ENCODE measurements at regions not wholly inside any gene's neighbourhood (a gene's known extent, or its start where the extent isn't known, plus 50 kb on each side); places are given as distances from the start of the nearest gene placed in this dataset.
A peak's percentile ranks its signal among the peaks of the same experiment; 100 is the strongest.

DNA sequence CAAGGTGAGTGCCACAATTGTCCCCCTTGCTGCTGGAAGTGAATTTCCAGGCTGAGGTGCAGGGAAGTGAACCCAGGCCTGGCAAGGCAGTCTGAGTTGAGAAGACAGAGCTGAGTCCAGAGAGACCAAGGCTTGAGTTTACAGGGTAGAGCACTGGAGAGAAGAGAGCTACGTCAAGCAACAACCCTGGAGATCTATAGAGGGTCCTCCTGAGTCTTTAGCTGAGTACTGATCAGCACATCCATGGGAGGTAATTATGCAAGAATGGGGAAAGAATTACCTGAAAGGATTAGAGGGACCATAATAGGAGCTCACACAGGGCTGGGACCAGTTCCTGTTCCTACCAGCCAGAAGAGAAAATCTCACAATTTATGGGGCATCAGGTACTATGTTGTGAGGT lies 190.7 kb downstream of the NEDD1 start:
- no peak for DNase-seq

DNA sequence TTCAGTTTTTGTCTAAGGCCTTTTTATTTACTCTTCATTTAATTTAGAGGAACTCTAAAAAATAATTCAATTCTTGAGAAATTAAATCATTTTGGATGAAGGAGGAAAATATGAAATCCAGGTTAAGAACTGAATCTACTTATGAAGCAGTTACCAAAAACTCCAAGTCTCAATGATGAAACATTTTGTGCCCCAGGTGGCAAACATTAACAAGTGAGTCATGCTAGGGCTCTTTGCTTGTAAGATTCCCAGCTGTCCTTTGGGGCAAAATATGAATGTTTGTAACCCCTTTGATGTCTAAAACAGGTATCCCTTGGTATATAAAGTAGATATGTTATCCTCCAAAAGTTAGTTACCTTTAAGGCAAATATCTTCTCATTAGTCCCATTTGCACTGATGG lies 202.4 kb downstream of the NEDD1 start:
- no peak for DNase-seq

DNA sequence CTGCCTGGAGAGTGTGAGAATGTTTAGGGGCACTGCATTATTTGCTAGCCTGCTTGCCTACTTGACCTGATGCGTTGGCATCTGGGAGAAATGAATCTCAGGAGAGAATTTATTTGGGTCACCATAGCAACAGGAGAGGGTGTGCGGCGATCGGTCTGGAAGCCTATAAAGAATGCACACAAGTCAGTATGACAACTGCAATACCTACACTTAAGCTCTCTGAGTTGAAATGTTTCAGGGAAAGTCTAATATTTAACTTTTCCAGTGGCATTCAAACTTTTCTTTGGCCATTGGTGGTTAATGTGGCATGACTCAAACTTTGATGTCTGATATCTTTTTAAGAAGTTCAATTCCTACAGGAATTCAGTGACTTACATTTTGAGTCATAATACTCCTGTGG lies 205.1 kb downstream of the NEDD1 start:
- no peak for DNase-seq

DNA sequence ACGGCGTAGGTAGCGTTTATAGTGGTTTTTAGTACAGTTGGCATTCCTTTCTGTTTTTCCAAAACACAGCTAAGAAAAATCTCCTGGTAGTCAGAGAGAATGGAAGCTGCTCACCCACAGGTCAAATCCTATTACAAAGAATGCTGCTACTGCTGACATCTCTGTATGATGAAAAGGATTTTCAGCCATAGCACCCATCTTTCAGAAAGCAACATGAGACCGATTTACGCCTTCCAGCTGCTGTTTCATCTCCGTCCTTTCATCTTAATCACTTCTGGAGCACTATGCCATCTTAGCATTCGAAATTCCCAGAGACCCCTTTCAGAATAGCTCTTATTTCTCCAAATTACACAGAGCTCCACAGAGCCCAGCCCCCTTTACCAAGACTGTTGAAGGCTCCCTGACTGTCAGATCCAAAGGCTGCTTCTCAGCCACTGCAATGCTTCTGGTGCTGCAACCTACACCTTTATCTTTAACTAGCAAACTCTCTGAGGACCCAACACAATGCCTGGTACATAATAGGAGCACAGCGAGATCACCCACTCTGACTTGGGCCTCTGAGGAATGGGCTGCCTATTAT lies 211.8 kb downstream of the NEDD1 start:
- DNase-seq = no peak

- DNase-seq = no peak
Measured at GRCh38 chr12:97127061-97127460, 220.0 kb downstream of the NEDD1 start.

GRCh38 chr12:97131220-97131981 lies 224.3 kb downstream of the NEDD1 start:
- no peak for DNase-seq

DNA sequence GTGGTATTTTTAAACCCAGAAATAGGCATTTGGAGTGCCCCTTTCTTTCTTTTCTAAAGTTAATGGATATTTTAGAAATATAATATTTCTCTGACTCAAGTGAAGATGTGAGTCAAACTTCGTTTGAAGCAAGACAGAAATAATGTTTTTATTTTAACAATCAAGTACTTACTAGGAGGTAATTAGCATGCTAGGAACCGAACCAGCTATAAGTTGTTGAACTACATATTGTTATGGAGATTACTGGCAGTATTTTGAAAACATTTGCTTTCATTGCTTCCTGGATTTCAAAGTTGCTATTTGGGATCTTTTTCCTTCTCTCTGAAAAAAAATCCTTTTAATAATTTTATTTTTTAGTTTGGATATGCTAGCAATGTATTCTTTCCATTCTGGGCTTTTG lies 225.2 kb downstream of the NEDD1 start:
- DNase-seq = no peak

GRCh38 chr12:97134495-97134894 lies 227.4 kb downstream of the NEDD1 start:
- no peak for DNase-seq

GRCh38 chr12:97140355-97140754 lies 233.3 kb downstream of the NEDD1 start:
- no peak for DNase-seq

- no peak for DNase-seq
Measured at GRCh38 chr12:97142737-97143410, 235.8 kb downstream of the NEDD1 start.

DNA sequence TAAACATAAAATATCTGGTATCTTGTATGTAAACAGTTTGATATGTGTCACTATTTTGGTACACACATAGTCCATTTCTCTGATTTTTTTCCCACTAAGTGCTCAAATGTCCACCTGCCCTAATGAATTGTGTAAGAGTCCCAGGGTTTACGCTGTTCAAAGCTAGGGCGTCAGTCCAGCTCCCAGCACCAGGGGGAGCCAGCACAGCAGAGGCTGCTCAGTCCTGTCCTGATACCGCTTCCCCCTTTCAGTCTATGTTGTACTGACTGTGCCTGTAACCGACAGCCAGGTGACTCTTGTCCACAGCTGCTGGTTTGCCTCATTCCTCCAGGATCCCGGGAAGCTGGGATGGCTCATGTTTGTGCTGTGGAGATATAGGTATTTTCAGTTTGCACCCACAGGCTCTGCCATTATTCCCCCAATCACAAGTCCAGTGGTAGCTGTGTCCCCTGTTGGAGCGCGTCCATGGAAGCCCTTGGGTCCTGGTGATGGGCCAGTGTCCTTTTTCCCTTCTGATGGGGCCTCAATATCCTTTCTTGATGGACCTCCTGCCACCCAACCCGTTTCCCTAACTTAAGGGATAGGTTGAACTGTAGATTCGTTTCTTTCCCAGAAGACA lies 242.0 kb downstream of the NEDD1 start:
- peak; percentile 5 to 36 for DNase-seq

- no peak for DNase-seq
Measured at GRCh38 chr12:97151481-97151880, 244.4 kb downstream of the NEDD1 start.

DNA sequence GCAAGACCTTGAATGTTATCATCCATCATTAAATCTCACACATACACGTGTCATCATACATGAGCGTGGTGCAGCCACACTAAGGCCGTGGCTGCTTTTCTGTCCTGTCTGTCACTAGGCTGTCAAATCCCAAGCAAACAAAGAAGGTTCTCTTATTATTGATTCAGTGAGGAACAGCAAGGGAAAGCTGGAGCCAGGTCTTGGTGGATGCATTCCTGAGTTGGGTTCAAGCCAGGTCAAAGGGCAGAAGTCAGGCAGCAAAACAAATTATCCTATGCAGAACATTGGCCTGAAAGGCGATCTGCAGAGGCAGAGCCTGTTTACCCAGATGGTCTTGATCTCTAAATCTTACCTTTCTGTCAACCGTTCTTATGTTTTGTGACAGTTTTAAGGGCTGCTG lies 252.3 kb downstream of the NEDD1 start:
- DNase-seq = no peak

DNA sequence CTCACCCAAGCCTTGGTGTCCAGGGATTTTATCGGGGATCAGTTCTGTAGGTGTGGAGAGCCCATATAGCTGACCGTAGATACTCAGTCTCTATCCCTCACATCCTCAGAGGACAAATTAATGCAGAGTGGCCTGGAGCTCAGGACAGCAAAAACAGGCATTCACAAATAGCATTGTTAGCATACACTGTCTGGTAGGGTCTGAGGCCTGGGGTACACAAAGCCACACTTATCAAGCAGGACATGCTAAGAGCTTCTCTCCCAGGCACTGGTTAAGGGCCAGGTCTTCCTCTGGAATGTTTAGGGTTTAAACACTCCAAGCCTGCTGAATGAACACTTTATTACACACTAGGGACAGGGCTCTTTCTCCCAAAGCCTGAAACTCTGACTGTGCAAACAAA lies 253.2 kb downstream of the NEDD1 start:
- no peak for DNase-seq

DNA sequence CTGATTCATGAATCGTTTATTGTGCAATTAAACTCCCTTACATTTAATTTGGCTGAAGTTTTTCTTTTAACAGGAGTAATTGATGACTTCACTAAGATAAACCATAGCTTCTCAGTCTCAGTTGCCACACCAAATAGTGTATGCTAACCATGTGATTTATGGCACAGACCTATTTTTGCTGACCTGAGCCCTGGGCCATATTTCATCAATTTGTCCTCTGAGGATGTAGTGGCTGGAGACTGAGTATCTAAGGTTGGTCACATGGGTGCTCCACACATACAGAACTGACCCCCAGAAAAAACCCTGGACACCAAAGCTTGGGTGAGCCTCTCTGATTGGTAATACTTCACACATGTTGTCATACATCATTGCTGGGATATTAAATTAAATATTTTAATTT lies 255.1 kb downstream of the NEDD1 start:
- DNase-seq = no peak

DNA sequence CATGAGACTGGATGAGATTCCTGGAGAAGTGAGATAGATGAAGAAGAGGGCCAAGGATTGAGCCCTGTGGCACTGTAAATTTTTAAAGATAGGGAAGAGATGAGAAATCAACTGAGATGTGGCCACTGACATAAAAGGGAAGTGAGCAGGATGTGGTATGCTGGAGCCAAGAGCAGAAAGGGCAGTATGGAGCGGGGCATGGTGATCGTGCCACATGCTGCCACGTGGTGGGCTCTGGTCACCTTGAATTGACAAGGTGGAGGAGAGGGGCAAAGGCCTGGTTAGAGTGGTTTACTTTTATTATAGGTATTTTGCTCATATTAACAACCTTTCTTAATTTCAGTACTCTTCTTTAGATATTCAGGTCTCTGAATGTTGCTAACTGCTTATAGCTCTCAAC lies 257.9 kb downstream of the NEDD1 start:
- no peak for DNase-seq

DNA sequence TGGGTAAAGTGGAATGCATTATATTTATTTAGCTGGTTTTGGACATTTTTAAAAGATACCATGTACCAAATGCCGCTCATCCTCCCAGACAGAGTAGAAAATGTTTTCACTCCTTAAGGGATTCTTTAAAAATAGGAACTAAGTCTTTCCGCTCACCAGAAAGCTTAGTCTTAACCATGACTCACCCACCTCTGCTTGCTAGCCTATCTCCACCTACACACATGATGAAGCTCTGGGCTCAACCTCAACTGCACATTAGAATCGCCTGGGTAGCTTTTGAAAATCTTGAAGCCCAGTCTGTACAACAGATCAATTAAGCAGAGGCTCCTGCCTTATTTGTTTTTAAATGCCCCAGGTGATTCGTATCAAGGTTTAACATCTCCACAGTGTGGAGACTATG lies 260.5 kb downstream of the NEDD1 start:
- no peak for DNase-seq

DNA sequence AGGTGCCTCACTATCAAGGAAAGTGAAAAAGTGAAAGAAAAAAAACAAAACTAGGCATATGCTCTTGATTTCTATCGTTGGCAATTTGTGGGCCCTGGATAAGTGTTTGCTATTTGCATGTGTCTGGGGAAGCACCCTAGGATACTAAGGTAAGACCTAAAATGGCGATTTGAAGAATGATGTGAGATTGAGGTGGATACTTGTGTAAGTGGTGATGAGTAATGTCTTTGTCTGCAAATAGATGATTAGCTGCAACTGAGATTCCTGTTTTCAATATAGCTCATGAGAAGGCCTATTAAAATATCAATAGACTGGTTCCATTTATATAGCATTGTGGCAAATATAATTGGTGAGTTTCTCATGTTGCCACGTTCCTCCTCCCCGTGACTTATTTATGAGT lies 261.7 kb downstream of the NEDD1 start:
- no peak for DNase-seq

GRCh38 chr12:97169889-97170567 lies 263.0 kb downstream of the NEDD1 start:
- no peak for DNase-seq

DNA sequence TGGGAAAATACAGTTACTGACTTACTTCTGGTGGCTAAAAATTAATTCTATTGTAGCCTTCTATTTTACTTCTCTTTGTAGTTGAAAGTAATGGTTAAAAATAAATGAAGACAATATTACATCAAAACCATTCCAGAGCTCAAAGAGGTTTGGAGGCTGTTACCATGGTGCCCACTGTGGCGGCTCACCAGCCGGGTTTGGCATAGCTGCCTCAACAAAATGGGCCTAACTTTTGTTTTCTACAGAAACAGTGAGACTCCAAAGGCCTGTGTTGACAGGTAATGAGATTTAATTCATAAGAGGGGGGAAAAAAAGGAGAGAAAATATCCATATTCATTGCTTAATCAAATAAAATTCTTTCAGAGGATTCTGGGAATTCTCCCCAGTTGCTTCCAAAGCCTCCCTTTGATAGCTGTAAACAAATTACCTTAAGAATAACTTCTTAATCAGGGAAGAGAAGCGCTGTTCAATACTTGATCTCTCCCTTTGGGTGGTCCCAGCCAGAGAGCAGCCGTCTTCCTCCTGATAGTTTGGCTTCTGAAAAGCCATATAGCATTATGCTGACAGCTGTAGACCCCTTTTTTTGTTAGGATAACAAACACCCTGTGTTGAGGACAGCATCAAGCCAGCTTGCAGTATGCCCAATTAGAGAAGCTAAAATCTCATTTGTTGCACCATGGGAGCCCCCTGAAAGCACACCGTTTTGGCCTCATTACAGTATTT lies 266.8 kb downstream of the NEDD1 start:
- DNase-seq = no peak

GRCh38 chr12:97177481-97177880 lies 270.4 kb downstream of the NEDD1 start:
- DNase-seq = no peak

GRCh38 chr12:97181571-97182265 lies 274.7 kb downstream of the NEDD1 start:
- DNase-seq = no peak

Measured in stimulated activated CD4-positive, alpha-beta T cell treated with anti-CD3 and anti-CD28 coated beads, Interleukin-4, amount 100 ng/mL, for 4 hours (primary cell).